Transverse colon (tissue), 4 donors: ENCODE measurements at regions not wholly inside any gene's neighbourhood (a gene's known extent, or its start where the extent isn't known, plus 50 kb on each side); places are given as distances from the start of the nearest gene placed in this dataset.

Source experiments
- DNase-seq: peaks from one replicate; pipeline ENCODE4 v3.0.0-alpha.2; 2019
- H3K27ac ChIP-seq, 4 donors: fragments of 200-600 bp; sonication (generic); 2 replicates each; pipeline ENCODE4 v1.5.1; 2016 to 2018; ENCODE audit warnings: inconsistent platforms in 4 of 4
- H3K27me3 ChIP-seq: fragments of 200-600 bp; sonication (generic); 2 replicates; pipeline ENCODE4 v1.5.1; 2017; ENCODE audit warnings: inconsistent platforms
- H3K36me3 ChIP-seq, 4 donors: fragments of 200-600 bp; sonication (generic); 2 replicates each; pipeline ENCODE4 v1.5.1; 2017 to 2019; ENCODE audit warnings: inconsistent platforms in 4 of 4
- H3K4me1 ChIP-seq, 4 donors: fragments of 200-600 bp; sonication (generic); 2 replicates each; pipeline ENCODE4 v1.5.1; 2017 to 2020; ENCODE audit warnings: inconsistent platforms in 4 of 4
- H3K4me3 ChIP-seq, 4 donors: fragments of 200-600 bp; sonication (generic); 1 replicate in 1 of 4; 2 replicates in 3 of 4; pipeline versions ENCODE4 v1.5.1 to v1.6.1; 2017 to 2019; ENCODE audit warnings: inconsistent platforms in 4 of 4
- H3K9me3 ChIP-seq, 2 donors: fragments of 200-600 bp; sonication (generic); 2 replicates each; pipeline ENCODE4 v1.5.1; 2017 to 2019; ENCODE audit warnings: inconsistent platforms in 2 of 2
- EP300 ChIP-seq: sonication (generic); formaldehyde crosslinking; IDR thresholded peaks from one replicate; pipeline ENCODE4 v1.6.1; 2017; ENCODE audit warnings: antibody characterized with exemption, low read depth
- POLR2A ChIP-seq: fragments of 450-650 bp; IDR thresholded peaks from one replicate; pipeline ENCODE4 v1.6.1; 2016; ENCODE audit warnings: antibody characterized with exemption, mild to moderate bottlenecking, moderate library complexity
- POLR2AphosphoS5 ChIP-seq, 3 donors: sonication (generic); formaldehyde crosslinking; IDR thresholded peaks; one replicate each; pipeline ENCODE4 v1.6.1; 2016; ENCODE audit warnings: antibody characterized with exemption in 3 of 3
- WGBS, 2 donors: methylation state at CpG; one replicate each; pipeline ENCODE4 v1.1.5; 2018; ENCODE audit warnings: low coverage in 1 of 2; 5-methylcytosine and 5-hydroxymethylcytosine counted together
- in situ Hi-C, 4 donors: fragments of 200-750 bp; cut with MboI; loops; one replicate each; pipeline versions ENCODE4 v1.15.0 to v1.15.1; 2017; ENCODE audit warnings: low sequenced_read_pairs in 3 of 4, low pct_ligation_motif_present in 1 of 4, low pct_unique_long_range_greater_than_20kb in 1 of 4
- intact Hi-C: fragments of 100-400 bp; cut with DNase I; formaldehyde crosslinking; loops from one replicate; pipeline ENCODE4 v1.15.1; 2023; ENCODE audit warnings: low total_unique reads
- TF ChIP-seq, protein P1 (sequence below), 5 experiments: fragments of 200-600 bp in 3 of 5; fragments of 450-650 bp in 2 of 5; sonication (generic) in 3 of 5; IDR thresholded peaks; 1 replicate in 2 of 5; 2 replicates in 3 of 5; pipeline ENCODE4 v1.5.1; 2016 to 2017; ENCODE audit warnings: antibody characterized with exemption in 5 of 5, inconsistent platforms in 3 of 5, mild to moderate bottlenecking in 2 of 5, moderate library complexity in 1 of 5

DNA sequence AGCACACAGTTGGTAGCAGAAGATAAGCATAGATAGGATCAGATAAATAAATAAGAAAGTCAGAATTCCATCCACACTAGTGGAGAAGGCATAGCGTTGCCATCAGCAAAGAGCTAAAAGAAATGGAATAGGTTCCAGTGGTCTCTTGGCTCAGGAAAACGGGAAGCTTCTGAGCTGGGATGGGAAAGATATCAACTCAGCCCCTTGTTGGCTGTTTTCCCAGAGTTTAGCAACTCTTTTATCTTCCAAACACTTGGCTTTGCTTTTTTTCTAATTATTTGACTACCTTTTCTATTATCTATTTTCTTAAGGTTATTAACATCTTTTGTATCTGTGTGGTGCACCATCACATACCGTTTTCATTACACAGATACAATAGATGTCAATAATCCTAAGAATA is 445.7 kb upstream of the TRPC7 start:
- H3K4me3 ChIP-seq = no peak overlapping the region
- 54% methylated on average over 3 of the region's 3 CpGs for WGBS, 2 donors
- in situ Hi-C loops (loop anchor here in 1 of 4 donors (25.0 kb wide), 1 partner anchor 401 kb away; no protein-coding TSS in a partner anchor), intact Hi-C loops (no loop called here)
- H3K36me3 ChIP-seq = no peaks in the 10 kb centered on the region
- no peak overlapping the region for H3K27ac ChIP-seq
- no peak for DNase-seq
- TF ChIP-seq, protein P1, sequence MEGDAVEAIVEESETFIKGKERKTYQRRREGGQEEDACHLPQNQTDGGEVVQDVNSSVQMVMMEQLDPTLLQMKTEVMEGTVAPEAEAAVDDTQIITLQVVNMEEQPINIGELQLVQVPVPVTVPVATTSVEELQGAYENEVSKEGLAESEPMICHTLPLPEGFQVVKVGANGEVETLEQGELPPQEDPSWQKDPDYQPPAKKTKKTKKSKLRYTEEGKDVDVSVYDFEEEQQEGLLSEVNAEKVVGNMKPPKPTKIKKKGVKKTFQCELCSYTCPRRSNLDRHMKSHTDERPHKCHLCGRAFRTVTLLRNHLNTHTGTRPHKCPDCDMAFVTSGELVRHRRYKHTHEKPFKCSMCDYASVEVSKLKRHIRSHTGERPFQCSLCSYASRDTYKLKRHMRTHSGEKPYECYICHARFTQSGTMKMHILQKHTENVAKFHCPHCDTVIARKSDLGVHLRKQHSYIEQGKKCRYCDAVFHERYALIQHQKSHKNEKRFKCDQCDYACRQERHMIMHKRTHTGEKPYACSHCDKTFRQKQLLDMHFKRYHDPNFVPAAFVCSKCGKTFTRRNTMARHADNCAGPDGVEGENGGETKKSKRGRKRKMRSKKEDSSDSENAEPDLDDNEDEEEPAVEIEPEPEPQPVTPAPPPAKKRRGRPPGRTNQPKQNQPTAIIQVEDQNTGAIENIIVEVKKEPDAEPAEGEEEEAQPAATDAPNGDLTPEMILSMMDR (IDR thresholded peaks at IDR 0.05) = no peak
- TF ChIP-seq POLR2A (no peak), EP300 (no peak), POLR2AphosphoS5 (IDR thresholded peaks at IDR 0.05) (no peak)
- H3K9me3 ChIP-seq = no peaks in the 10 kb centered on the region
- H3K27me3 ChIP-seq = no peaks in the 10 kb centered on the region
- no peaks in the 10 kb centered on the region for H3K4me1 ChIP-seq

DNA sequence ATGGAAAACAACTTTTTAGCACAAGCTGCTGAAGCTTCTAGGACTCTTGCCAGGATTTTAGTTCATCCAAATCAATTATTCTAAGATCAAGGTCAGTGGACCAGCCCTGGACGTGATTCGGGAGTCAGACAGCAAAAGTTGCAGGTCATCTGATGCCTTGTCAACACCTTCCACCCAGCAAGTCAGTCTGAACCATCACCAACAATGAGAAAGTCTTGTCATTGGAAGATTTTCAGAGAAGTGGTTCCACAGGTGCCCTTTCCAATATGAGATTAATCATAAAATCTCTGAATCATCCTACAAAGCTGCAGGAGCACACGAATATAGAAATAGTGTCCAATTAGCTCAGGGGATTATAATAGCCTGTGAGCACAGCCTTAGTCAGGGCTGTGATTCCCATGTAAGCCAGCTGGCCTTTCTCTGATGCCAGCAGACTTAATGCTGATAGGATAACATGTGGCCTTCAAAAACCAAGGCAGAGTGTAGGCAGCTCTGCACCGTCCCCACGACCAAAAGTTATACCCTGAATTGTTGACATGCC is 445.0 kb upstream of the TRPC7 start:
- no peaks in the 10 kb centered on the region for H3K36me3 ChIP-seq
- H3K4me3 ChIP-seq = no peak overlapping the region
- no peaks in the 10 kb centered on the region for H3K27me3 ChIP-seq
- TF ChIP-seq POLR2AphosphoS5 (IDR thresholded peaks at IDR 0.05) (no peak), POLR2A (no peak), EP300 (no peak)
- TF ChIP-seq, protein P1 (IDR thresholded peaks at IDR 0.05) = no peak
- intact Hi-C loops = no loop called here
- WGBS, 2 donors = 50 to 61% methylated on average over 2 to 5 of the region's 5 CpGs
- H3K27ac ChIP-seq = no peak overlapping the region
- H3K4me1 ChIP-seq = no peaks in the 10 kb centered on the region
- no peaks in the 10 kb centered on the region for H3K9me3 ChIP-seq
- DNase-seq = no peak
- in situ Hi-C loops = loop anchor here in 1 of 4 donors (25.0 kb wide), 1 partner anchor 402 kb away; no protein-coding TSS in a partner anchor

- no peaks in the 10 kb centered on the region for H3K9me3 ChIP-seq
- H3K36me3 ChIP-seq = no peaks in the 10 kb centered on the region
- WGBS, 2 donors = 58 to 71% methylated on average over 1 of the region's 1 CpG
- H3K4me1 ChIP-seq = no peaks in the 10 kb centered on the region
- no peak overlapping the region for H3K27ac ChIP-seq
- TF ChIP-seq, protein P1 (IDR thresholded peaks at IDR 0.05) = no peak
- no peak for TF ChIP-seq POLR2AphosphoS5 (IDR thresholded peaks at IDR 0.05)
- TF ChIP-seq POLR2A = no peak
- H3K4me3 ChIP-seq = no peak overlapping the region
- in situ Hi-C loops (loop anchor here in 1 of 4 donors (25.0 kb wide), 1 partner anchor 403 kb away; no protein-coding TSS in a partner anchor), intact Hi-C loops (no loop called here)
- no peak for DNase-seq
- H3K27me3 ChIP-seq = no peaks in the 10 kb centered on the region
Measured at GRCh38 chr5:136809382-136809781, 444.0 kb upstream of the TRPC7 start.

DNA sequence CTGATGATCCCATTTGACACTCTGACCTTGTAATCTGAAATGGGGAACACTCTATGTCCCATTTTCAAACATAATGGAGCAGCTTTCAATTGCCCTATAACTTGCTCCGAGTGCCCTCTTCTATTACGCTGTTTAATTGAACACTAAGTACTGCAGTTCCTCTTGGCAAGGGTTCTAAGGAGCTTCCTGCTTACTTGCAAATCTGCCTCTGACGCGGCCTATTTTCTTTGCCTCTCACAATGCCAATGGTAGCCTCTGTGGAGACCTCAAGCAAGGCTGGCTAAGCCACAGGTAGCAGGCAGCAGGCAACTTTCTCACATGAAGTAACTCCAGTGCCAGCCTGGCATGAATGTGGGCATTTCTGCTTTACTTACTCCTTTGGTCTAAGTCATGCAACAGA is 443.4 kb upstream of the TRPC7 start:
- intact Hi-C loops (no loop called here), in situ Hi-C loops (loop anchor here in 1 of 4 donors (25.0 kb wide), 1 partner anchor 404 kb away; no protein-coding TSS in a partner anchor)
- H3K9me3 ChIP-seq = no peaks in the 10 kb centered on the region
- H3K27me3 ChIP-seq = no peaks in the 10 kb centered on the region
- no peak for TF ChIP-seq POLR2AphosphoS5 (IDR thresholded peaks at IDR 0.05)
- TF ChIP-seq POLR2A = no peak
- TF ChIP-seq, protein P1 (IDR thresholded peaks at IDR 0.05) = no peak
- no peak for TF ChIP-seq EP300
- H3K4me1 ChIP-seq = no peaks in the 10 kb centered on the region
- 63 to 90% methylated on average over 2 to 4 of the region's 4 CpGs for WGBS, 2 donors
- no peaks in the 10 kb centered on the region for H3K36me3 ChIP-seq
- no peak overlapping the region for H3K27ac ChIP-seq
- H3K4me3 ChIP-seq = no peak overlapping the region
- DNase-seq = no peak
